SU-DHL-6 (cell line): ENCODE measurements at regions not wholly inside any gene's neighbourhood (a gene's known extent, or its start where the extent isn't known, plus 50 kb on each side); places are given as distances from the start of the nearest gene placed in this dataset.

Source experiments
- H2AFZ ChIP-seq: fragments of 200-600 bp; sonication (generic); 2 replicates; pipeline ENCODE4 v1.6.1; 2014; ENCODE audit warnings: low read depth, mild to moderate bottlenecking, moderate library complexity, mixed read lengths, antibody characterized with exemption, low read length; ENCODE audit not compliant: severe bottlenecking
- H3F3A ChIP-seq: fragments of 200-600 bp; shearing (Covaris generic); 2 replicates; pipeline ENCODE4 v1.6.0; 2016; ENCODE audit warnings: antibody characterized with exemption, mild to moderate bottlenecking; ENCODE audit not compliant: insufficient read depth
- H3K27ac ChIP-seq: fragments of 200-600 bp; sonication (generic); 2 replicates; pipeline ENCODE4 v1.5.1; 2016; ENCODE audit warnings: low read depth, mild to moderate bottlenecking, low read length, moderate library complexity, mixed read lengths
- H3K27me3 ChIP-seq: fragments of 200-600 bp; sonication (generic), shearing (Covaris generic); 2 replicates; pipeline ENCODE4 v1.6.0; 2014; ENCODE audit warnings: mild to moderate bottlenecking, low read length
- H3K36me3 ChIP-seq: fragments of 200-600 bp; sonication (generic); 2 replicates; pipeline ENCODE4 v1.6.1; 2014; ENCODE audit warnings: mild to moderate bottlenecking, low read length, mixed read lengths
- H3K4me2 ChIP-seq: fragments of 300-600, 200-600 bp; shearing (Covaris generic), sonication (generic); 2 replicates; pipeline ENCODE4 v1.6.0; 2014; ENCODE audit warnings: low read length, low read depth, mild to moderate bottlenecking; ENCODE audit not compliant: poor library complexity, severe bottlenecking
- H3K4me3 ChIP-seq: fragments of 200-600 bp; sonication (generic); 2 replicates; pipeline ENCODE4 v1.5.1; 2014; ENCODE audit warnings: antibody characterized with exemption, low read length, mild to moderate bottlenecking, mixed read lengths; ENCODE audit not compliant: insufficient read depth, poor library complexity, severe bottlenecking
- H3K79me2 ChIP-seq: fragments of 200-600 bp; sonication (generic); 2 replicates; pipeline ENCODE4 v1.6.1; 2014; ENCODE audit warnings: mild to moderate bottlenecking, low read length, moderate library complexity; ENCODE audit not compliant: insufficient read depth
- H3K9ac ChIP-seq: fragments of 200-600 bp; sonication (generic); 2 replicates; pipeline ENCODE4 v1.7.0; 2014; ENCODE audit warnings: mild to moderate bottlenecking, low read length
- H3K9me2 ChIP-seq: fragments of 200-600 bp; sonication (generic); replicated peaks from 2 replicates; pipeline ENCODE4 v1.6.1; 2014; ENCODE audit warnings: low read length; ENCODE audit not compliant: insufficient read depth
- H3K9me3 ChIP-seq: fragments of 200-600 bp; sonication (generic); 2 replicates; pipeline ENCODE4 v1.6.1; 2014; ENCODE audit warnings: low read length, mixed read lengths; ENCODE audit not compliant: insufficient read depth
- H4K20me1 ChIP-seq: fragments of 200-600 bp; sonication (generic); 2 replicates; pipeline ENCODE4 v1.6.1; 2014; ENCODE audit warnings: low read depth, mild to moderate bottlenecking, antibody characterized with exemption, low read length, moderate library complexity, mixed read lengths
- EZH2phosphoT487 ChIP-seq: fragments of 200-600 bp; sonication (generic), shearing (Covaris generic); conservative IDR thresholded peaks from 2 replicates; pipeline ENCODE4 v1.6.1; 2018; ENCODE audit warnings: mild to moderate bottlenecking, antibody characterized with exemption, low read length, moderate library complexity, mixed read lengths
- TF ChIP-seq, protein P1 (sequence below): fragments of 200-600 bp; sonication (generic); IDR thresholded peaks from one replicate; pipeline ENCODE4 v1.5.1; 2017; ENCODE audit warnings: antibody characterized with exemption, mild to moderate bottlenecking, low read length, moderate library complexity; ENCODE audit not compliant: insufficient read depth, poor library complexity, severe bottlenecking

DNA sequence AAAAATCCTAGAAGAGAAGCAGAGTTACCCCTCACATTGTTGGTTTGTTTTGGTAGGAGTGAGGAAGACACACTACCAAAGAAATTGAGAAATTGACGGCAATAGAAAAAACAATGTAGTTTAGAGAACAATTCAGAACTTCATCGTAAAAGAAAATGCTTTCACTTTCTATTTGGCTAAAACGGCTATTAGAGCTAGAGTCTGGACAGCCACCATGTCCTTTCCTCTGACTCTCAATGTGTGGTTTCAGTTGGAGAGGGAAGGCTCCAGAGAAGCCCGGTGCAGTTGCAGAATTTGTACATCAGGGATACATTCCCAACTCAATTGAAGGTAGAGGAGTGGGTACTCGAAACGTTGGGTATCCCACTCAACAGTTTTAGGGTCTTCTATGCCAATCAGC is 535.3 kb downstream of the GALC start:
- Histone ChIP-seq H3K9me2 (no peaks in the 10 kb centered on the region), H3K36me3 (no peaks in the 10 kb centered on the region), H2AFZ (no peak overlapping the region), H4K20me1 (no peaks in the 10 kb centered on the region), H3K27ac (no peak overlapping the region), H3K9ac (no peak overlapping the region), H3K4me2 (no peak overlapping the region), H3F3A (no peaks in the 10 kb centered on the region), H3K27me3 (no peaks in the 10 kb centered on the region), H3K4me3 (no peak overlapping the region), H3K79me2 (no peaks in the 10 kb centered on the region), H3K9me3 (no peaks in the 10 kb centered on the region)
- TF ChIP-seq, protein P1, sequence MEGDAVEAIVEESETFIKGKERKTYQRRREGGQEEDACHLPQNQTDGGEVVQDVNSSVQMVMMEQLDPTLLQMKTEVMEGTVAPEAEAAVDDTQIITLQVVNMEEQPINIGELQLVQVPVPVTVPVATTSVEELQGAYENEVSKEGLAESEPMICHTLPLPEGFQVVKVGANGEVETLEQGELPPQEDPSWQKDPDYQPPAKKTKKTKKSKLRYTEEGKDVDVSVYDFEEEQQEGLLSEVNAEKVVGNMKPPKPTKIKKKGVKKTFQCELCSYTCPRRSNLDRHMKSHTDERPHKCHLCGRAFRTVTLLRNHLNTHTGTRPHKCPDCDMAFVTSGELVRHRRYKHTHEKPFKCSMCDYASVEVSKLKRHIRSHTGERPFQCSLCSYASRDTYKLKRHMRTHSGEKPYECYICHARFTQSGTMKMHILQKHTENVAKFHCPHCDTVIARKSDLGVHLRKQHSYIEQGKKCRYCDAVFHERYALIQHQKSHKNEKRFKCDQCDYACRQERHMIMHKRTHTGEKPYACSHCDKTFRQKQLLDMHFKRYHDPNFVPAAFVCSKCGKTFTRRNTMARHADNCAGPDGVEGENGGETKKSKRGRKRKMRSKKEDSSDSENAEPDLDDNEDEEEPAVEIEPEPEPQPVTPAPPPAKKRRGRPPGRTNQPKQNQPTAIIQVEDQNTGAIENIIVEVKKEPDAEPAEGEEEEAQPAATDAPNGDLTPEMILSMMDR = no peak
- no peak for TF ChIP-seq EZH2phosphoT487

DNA sequence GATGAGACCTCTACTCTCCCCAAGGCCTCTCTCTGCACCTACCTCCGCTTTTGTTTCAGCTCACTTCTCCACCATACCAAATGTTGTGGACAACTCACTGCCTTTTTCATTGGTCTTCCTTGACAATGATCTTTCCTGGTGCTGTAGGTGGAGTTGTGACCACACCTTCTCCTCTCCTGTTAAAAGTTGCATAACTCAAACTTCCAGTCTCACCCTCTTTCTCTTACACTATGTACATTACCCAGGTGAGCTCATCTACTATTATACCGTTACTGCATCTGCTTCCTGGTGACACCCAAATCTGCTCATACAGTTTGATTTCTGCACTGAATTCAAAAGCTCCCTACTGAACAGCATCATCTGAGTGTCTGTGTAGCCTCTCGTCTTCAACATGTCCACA is 542.8 kb downstream of the GALC start:
- H3K4me3 ChIP-seq = no peak overlapping the region
- H4K20me1 ChIP-seq = no peaks in the 10 kb centered on the region
- H3K79me2 ChIP-seq = no peaks in the 10 kb centered on the region
- TF ChIP-seq, protein P1 = no peak
- no peak for TF ChIP-seq EZH2phosphoT487
- H3K9me3 ChIP-seq = no peaks in the 10 kb centered on the region
- H2AFZ ChIP-seq = no peak overlapping the region
- H3F3A ChIP-seq = no peaks in the 10 kb centered on the region
- H3K27ac ChIP-seq = no peak overlapping the region
- H3K4me2 ChIP-seq = no peak overlapping the region
- H3K27me3 ChIP-seq = no peaks in the 10 kb centered on the region
- H3K9me2 ChIP-seq = no peaks in the 10 kb centered on the region
- H3K9ac ChIP-seq = no peak overlapping the region
- no peaks in the 10 kb centered on the region for H3K36me3 ChIP-seq

DNA sequence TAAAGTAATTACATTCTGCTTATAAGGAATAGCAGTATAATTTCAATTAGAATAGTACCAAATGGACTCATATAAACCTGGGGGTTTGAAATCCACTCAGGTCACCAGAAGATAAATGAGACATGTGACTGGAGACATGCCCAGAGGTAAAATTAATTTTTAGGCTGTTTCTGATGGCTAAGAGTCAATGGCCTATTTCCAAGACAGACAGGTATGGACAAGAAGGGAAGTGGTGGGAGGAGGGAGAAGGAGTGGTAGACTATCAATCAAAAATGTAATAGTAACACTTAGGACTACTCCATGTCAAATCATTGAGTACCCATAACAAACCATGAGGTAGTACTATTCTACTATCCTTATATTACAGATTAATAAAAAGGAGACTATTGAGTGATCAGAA is 544.0 kb downstream of the GALC start:
- H3K9ac ChIP-seq = no peak overlapping the region
- H3K4me2 ChIP-seq = no peak overlapping the region
- H3K27ac ChIP-seq = no peak overlapping the region
- no peaks in the 10 kb centered on the region for H3K36me3 ChIP-seq
- no peaks in the 10 kb centered on the region for H3F3A ChIP-seq
- no peaks in the 10 kb centered on the region for H3K79me2 ChIP-seq
- H3K9me2 ChIP-seq = no peaks in the 10 kb centered on the region
- no peaks in the 10 kb centered on the region for H4K20me1 ChIP-seq
- no peaks in the 10 kb centered on the region for H3K9me3 ChIP-seq
- TF ChIP-seq, protein P1 = no peak
- TF ChIP-seq EZH2phosphoT487 = no peak
- H2AFZ ChIP-seq = no peak overlapping the region
- no peak overlapping the region for H3K4me3 ChIP-seq
- H3K27me3 ChIP-seq = no peaks in the 10 kb centered on the region

DNA sequence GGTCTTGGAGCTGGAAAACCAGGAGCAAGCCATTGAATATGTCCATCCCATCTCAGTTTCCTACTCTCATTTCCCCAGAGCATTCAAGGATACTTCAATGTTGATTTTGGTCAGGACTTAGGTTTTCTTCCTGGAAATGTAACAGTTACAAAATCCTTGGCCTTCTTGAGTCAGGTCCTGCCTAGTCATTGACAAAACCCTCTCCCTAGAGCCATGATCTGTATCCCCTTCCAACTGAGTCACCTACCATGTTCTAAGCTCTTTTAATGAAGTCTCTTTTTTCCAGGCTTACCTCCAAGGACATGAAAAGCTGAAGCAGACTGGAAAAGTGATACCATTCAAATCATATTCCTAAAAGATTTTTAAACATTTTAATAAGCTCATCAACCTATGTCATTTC is 549.2 kb downstream of the GALC start:
- Histone ChIP-seq H3F3A (no peaks in the 10 kb centered on the region), H4K20me1 (no peaks in the 10 kb centered on the region), H3K9me2 (no peaks in the 10 kb centered on the region), H3K79me2 (no peaks in the 10 kb centered on the region), H3K9me3 (no peaks in the 10 kb centered on the region), H3K4me2 (no peak overlapping the region), H3K36me3 (no peaks in the 10 kb centered on the region), H3K9ac (no peak overlapping the region), H2AFZ (no peak overlapping the region), H3K4me3 (no peak overlapping the region), H3K27ac (no peak overlapping the region), H3K27me3 (no peaks in the 10 kb centered on the region)
- TF ChIP-seq EZH2phosphoT487 = no peak
- TF ChIP-seq, protein P1 = no peak
